C4-2B (cell line): ENCODE measurements at regions not wholly inside any gene's neighbourhood (a gene's known extent, or its start where the extent isn't known, plus 50 kb on each side); places are given as distances from the start of the nearest gene placed in this dataset.
"Not testable (repeated sequence)": the region's sequence is repeated elsewhere in the genome, so short reads cannot be mapped to it uniquely, and the experiment has no call there.

ENCODE experiments used
- H3K27ac ChIP-seq: fragments of 450-650 bp; 2 replicates; pipeline ENCODE4 v1.5.1; 2017
- ZFX ChIP-seq: fragments of 450-650 bp; IDR thresholded peaks from 2 replicates; pipeline ENCODE4 v1.6.1; 2017
- TF ChIP-seq, protein P1 (sequence below): fragments of 450-650 bp; conservative IDR thresholded peaks from 2 replicates; pipeline ENCODE4 v1.5.1; 2017; ENCODE audit warnings: mild to moderate bottlenecking

DNA sequence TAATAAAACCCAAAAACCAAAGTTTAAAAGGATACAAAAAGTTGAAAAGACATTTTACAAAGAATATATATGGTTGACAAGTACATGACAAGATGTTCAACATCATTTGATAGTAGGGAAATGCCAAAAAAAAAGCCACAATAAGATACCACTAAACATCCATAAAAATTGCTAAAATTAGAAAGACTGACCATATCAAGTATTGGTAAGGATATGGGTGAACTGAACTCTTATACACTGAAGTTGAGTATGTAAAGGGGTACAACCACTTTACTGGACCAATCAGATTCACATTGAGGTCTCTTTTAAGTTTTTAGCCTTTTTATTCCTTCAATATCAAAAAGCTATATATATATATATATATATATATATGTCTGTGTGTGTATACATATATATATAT is 190.5 kb upstream of the P2RY1 start:
- TF ChIP-seq, protein P1, sequence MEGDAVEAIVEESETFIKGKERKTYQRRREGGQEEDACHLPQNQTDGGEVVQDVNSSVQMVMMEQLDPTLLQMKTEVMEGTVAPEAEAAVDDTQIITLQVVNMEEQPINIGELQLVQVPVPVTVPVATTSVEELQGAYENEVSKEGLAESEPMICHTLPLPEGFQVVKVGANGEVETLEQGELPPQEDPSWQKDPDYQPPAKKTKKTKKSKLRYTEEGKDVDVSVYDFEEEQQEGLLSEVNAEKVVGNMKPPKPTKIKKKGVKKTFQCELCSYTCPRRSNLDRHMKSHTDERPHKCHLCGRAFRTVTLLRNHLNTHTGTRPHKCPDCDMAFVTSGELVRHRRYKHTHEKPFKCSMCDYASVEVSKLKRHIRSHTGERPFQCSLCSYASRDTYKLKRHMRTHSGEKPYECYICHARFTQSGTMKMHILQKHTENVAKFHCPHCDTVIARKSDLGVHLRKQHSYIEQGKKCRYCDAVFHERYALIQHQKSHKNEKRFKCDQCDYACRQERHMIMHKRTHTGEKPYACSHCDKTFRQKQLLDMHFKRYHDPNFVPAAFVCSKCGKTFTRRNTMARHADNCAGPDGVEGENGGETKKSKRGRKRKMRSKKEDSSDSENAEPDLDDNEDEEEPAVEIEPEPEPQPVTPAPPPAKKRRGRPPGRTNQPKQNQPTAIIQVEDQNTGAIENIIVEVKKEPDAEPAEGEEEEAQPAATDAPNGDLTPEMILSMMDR = no peak
- TF ChIP-seq ZFX = no peak
- H3K27ac ChIP-seq = no peak overlapping the region

DNA sequence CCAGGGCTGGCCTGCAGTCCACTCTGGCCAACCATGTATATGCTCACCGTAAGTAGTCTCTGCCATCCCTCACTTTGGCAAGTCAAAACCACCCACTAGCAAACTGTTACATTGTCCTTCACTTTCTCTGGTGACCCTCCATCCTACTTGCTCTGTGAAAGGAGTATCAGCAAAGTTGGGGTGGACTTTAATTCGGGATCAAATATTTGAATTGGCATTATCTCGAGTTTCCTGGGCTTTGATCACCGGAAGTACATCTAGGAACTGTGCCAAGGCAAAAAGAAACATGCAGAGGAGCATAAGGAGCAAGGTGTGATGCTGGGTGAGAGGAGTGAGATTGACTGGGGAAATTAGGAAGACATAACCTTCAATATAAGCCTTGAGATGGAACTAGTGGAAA is 188.9 kb upstream of the P2RY1 start:
- no peak overlapping the region for H3K27ac ChIP-seq
- no peak for TF ChIP-seq ZFX
- TF ChIP-seq, protein P1 = peak; percentile 3; the same call in 1 of the 2 replicates

DNA sequence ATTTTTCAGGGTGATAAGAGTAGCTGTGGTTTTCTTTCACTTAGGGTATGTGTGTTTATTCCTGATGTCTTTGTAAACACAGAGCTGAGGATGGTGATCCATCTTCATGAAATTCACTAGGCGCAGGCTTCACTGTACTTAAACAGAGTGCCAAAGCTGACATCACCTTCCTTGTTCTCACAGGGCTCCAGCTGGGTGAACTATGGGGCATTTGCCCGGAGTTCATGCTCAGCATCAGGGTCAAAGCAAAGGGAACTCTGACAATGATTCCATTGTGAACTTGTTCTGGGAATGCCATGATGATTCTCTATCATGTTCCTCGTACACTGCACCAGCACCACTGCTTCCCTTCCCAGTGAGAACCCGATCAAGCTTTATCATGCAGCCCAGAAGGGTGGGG is 184.8 kb upstream of the P2RY1 start:
- TF ChIP-seq, protein P1 = no peak
- TF ChIP-seq ZFX = no peak
- H3K27ac ChIP-seq = no peak overlapping the region

DNA sequence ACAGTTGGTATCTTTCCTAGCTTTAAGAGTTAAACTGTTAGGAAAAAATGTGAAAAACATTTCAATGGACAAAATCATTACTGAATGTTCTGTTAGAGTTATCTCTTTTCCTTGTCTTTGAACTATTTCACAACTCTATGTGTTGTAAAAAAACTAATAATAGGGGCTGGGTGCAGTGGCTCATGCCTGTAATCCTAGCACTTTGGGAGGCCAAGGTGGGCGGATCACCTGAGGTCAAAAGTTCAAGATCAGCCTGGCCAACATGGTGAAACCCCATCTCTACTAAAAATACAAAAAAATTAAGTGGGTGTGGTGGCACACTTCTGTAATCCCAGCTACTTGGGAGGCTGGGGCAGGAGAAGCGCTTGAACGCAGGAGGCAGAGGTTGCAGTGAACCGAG is 184.0 kb upstream of the P2RY1 start:
- not testable (repeated sequence) for H3K27ac ChIP-seq

DNA sequence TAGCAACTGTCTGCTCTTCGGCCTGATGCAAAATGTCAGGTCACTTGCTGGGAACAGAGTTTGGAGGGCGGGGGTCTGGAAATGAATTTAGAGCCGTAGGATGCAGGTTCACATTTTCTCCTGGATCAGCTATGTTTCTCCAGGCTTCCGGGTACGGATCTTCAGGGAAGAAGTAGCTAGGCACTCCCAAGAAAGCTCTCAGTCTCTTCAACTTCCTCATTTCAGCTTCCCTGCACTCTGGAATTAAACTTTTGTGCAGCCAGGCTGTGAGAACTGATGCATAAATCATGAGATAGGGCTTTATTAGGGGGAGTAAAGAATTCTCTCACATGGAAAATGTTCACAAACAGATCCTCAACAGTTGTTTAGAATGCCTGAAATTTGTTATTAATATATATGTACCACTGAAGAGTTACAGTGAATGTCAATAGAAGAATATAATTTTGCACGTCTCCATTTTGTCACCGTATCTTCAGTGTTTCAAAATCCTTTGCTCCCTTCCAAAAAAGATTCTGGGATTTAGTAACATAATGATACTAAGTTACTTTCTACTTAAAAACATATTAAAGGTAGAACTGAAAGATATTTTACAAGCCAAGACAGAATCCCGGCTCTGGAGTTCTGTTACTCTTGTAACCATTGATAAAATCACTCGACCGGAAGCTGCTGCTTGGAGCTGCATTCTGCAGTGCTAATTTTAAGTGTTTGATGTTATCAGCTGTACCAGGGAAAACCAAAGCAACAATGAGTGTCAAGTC is 178.5 kb upstream of the P2RY1 start:
- TF ChIP-seq, protein P1 = no peak
- H3K27ac ChIP-seq = no peak overlapping the region

DNA sequence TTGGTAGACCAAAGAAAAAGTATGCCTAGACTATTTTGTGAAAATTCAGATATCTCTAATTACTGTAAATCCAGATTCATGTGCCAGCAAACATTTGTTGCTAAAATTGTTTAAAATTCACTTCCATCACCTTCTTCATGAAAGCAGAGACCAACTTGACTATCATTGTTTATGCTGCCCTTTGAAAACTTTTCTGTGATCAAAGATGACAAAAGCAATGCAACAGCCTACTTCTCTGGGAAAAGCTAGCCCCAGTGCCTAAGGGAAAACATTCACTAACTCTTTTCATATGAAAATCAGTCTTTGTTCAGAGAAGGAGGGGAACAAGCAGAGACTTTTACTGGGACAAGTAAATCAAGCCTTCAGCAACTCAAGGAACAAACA is 178.0 kb upstream of the P2RY1 start:
- no peak overlapping the region for H3K27ac ChIP-seq
- TF ChIP-seq, protein P1 = no peak
- TF ChIP-seq ZFX = no peak

DNA sequence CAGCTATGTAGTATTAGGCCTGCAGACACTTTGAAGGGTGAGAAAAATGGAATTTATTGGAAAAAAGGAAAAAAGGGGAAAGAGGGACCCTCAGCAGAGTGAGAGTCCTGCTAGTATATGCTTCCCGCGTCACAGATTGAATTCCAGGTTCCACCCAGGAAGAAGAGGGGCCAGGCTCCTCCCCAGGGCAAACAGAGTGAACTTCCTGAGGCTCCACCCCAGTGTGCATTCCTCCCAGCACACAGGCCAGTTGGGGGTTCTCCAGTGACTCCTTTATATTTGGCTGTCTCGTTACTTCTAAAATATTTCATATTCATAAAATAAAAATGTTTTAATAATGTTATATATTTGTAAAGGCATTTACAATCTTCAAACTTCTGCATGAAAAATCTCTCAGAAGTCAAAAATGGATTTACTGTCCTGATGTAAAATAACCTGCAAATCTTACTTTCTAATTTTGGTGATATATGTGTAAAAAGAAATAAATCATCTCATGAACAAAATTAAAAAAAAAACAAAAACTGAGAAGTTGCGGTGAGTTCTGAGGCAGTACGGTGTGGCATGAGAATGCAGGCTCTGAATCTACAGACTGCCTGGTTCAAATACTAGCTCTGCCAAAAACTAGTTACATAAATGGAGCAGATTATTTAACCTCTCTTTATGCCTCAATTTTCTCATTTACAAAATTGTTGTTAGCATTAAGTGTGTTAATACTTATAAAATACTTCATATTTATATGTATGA is 175.8 kb upstream of the P2RY1 start:
- TF ChIP-seq ZFX = no peak
- TF ChIP-seq, protein P1 = no peak
- no peak overlapping the region for H3K27ac ChIP-seq

DNA sequence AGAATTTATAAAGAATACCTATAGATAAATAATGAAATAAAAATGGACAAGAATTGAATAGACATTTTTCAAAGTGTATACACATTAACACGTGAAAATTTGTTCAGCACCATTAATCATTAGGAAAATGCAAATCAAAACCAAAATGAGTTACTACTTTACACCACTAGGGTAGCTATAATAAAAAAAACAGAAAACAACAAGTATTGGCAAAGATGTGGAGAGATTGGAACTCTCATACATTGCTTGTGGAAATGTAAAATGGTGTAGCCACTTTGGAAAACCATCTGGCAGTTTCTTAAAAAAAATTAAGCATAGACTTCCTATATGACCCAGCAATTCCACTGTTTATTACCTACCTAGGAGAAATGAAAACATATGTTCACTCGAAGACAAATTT is 172.8 kb upstream of the P2RY1 start:
- TF ChIP-seq, protein P1 = peak; percentile 14
- no peak for TF ChIP-seq ZFX

More for the DNA sequence above, 172.8 kb upstream of the P2RY1 start:
- no peak overlapping the region for H3K27ac ChIP-seq
